Posterior cingulate gyrus (tissue), 11 donors: ENCODE measurements at regions not wholly inside any gene's neighbourhood (a gene's known extent, or its start where the extent isn't known, plus 50 kb on each side); places are given as distances from the start of the nearest gene placed in this dataset.
"Not testable (repeated sequence)": the region's sequence is repeated elsewhere in the genome, so short reads cannot be mapped to it uniquely, and the experiment has no call there.

Experiments
- DNase-seq, 10 donors: peaks; one replicate each; pipeline versions ENCODE4 v3.0.0 to v3.0.0-alpha.2; 2020 to 2021; ENCODE audit warnings: mixed read lengths in 3 of 10
- intact Hi-C: fragments of 100-400 bp; cut with DNase I; formaldehyde crosslinking; loops from one replicate; pipeline ENCODE4 v1.15.1; 2023

DNA sequence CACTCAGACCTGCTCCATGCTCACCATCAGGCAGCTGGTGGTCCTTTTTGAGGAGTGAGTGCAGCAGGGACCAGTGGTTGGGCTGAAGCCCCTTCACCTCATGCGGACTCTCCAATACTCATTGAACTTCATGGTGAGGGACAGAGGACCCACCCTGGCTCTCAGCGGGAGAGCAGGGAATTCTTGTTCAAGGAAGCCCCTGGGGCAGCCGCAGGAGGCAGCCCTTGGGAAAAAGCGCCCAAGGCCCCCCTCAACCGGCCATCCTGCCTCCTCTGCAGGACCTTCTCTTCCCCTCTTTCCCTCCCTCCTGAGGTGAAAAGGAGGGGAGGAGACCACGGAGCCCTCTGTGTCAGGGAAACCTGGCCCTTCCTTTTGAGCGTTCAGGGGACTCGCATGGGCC lies 4510.9 kb upstream of the OR11H1 start:
- peak in 3 of 10 donors; percentile 82 to 90 (median 86) for DNase-seq
- intact Hi-C loops, result not testable (repeated sequence)

DNA sequence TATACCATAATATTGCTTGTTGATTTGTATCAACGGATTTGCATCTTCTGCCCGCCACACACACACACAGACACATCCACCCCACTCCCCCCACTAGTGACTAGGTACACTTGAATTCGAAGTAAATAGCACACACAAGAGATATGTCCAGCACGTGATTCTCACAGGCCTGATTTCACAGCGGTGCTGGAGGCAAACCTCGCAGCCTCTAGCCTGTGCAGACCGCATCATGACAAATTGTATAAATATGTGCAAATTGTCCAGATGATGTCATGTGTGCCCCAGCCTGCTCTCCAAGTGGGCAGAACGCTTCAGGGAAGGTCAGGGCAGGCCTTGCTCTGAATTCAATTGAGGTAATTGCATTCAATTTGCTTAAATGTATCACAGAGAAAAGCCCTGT lies 4507.5 kb upstream of the OR11H1 start:
- intact Hi-C loops, result not testable (repeated sequence)
- DNase-seq, result peak in 2 of 10 donors; percentile 61 to 83

DNA sequence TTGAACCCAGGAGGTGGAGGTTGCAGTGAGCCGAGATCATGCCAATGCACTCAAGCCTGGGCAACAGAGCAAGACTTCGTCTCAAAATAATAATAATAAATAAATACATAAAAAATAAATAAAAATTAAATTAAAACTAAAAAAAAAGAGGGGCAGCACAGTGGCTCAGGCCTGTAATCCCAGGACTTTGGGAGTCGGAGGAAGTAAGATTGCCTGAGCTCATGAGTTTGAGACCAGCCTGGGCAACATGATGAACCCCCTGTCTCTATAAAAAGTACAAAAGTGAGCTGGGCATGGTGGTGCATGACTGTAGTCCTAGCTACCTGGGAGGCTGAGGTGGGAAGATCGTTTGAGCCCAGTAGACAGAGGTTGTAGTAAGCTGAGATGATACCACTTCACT lies 4501.5 kb upstream of the OR11H1 start:
- intact Hi-C loops, result not testable (repeated sequence)
- DNase-seq, result peak in 1 of 10 donors; percentile 62

DNA sequence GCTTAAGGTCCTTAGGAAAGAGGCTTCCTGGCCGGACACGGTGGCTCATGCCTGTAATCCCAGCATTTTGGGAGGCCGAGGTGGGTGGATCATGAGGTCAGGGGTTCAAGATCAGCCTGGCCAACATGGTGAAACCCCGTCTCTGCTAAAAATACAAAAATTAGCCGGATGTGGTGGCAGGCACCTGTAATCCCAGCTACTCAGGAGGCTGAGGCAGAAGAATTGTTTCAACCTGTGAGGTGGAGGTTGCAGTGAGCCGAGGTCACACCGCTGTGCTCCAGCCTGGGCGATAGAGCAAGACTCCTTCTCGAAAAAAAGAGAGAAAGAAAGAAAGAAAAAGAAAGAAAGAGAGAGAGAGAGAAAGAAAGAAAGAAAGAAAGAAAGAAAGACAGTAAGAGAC lies 4500.9 kb upstream of the OR11H1 start:
- peak in 2 of 10 donors; percentile 84 to 86 for DNase-seq
- intact Hi-C loops, result not testable (repeated sequence)

DNA sequence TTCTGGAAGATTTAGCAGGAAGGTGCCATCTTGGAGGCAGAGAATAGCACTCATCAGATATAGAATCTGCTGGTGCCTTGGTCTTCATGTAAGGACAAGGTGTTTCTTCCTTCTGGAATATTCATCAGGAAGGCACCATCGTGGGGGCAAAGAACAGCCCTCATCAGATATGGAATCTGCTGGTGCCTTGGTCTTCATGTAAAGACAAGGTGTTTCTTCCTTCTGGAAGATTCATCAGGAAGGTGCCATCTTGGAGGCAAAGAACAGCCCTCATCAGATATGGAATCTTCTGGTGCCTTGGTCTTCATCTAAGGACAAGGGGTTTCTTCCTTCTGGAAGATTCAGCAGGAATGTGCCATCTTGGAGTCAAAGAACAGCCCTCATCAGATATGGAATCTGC lies 4500.5 kb upstream of the OR11H1 start:
- intact Hi-C loops, DNase-seq: not testable (repeated sequence)

DNA sequence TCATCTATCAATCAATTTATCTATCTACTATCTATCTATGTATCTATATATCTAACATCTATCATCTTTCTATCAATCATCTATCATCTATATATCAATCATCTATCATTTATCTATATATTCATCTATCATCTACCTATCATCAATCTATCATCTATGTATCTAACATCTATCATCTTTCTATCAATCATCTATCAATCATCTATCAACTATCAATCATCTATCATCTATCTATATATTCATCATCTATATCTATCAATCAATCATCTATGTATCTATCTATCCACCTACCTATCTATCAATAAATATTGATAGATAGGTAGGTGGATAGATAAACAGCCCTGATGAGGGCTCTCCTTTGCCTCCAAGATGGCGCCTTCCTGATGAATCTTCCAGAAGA lies 4499.8 kb upstream of the OR11H1 start:
- DNase-seq, intact Hi-C loops: not testable (repeated sequence)

DNA sequence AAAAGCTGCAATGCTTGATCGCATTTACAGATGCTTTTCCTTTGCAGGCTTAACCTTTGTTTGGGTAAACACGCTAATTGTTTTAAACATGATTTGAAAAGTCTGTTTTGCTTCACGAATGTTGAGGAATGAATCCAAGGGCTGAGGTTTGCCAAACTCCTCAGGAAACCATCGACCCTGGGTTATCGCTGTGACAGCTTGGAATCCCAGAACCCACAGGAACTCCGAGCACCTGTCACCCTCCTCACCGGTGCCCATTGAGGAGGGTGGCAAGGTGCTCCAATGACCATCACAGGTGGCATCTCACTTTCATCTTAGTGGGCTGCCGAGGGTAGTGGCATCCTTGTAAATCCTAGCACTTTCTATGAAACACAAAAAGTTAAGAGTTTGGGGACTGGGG lies 4498.5 kb upstream of the OR11H1 start:
- DNase-seq, result peak in 2 of 10 donors; percentile 81 to 83
- intact Hi-C loops, result not testable (repeated sequence)

DNA sequence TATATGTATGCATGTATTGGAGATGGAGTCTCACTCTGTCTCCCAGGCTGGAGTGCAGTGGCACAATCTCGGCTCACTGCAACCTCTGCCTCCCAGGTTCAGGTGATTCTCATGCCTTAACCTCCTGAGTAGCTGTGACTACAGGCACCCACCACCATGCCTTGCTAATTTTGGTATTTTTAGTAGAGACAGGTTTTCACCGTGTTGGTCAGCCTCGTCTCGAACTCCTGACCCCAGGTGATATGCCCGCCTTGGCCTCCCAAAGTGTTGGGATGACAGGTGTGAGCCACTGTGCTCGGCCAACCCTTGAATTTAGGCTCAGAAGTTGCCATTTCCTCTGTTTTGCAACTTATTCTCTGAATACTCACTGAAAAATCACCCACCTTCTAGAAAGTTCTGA lies 4498.0 kb upstream of the OR11H1 start:
- intact Hi-C loops, result not testable (repeated sequence)
- DNase-seq, result peak in 3 of 10 donors; percentile 72 to 89 (median 73)

DNA sequence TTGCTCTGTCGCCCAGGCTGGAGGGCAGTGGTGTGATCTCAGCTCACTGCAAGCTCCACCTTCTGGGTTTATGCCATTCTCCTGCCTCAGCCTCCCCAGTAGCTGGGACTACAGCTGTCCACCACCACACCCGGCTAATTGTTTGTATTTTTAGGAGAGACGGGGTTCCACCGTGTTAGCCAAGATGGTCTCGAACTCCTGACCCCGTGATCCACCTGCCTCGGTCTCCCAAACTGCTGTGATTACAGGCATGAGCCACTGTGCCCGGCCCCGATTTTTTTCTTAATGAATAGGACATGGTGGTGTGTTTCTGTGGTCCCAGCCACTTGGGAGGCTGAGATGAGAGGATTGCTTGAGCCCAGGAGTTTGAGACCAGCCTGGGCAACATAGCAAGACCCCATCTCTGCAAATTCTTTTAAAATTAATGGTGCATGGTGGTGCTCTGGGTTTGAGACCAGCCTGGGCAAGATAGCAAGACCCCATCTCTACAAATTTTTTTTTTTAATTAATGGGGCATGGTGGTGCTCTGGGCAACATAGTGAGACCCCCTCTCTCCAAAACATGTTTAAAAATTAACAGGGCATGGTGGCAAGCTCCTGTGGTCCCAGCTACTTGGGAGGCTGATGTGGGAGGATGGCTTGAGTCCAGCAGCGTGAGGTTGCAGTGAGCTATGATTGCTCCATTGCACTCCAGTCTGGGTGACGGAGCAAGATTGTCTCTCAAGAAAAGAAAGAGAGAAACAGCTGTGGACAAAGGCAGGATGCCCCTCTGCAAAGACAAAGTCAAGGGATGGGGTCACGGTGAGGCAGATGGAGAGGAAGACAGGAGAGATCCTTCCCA lies 4497.2 kb upstream of the OR11H1 start:
- peak in 3 of 10 donors; percentile 70 to 86 (median 83) for DNase-seq
- intact Hi-C loops, result not testable (repeated sequence)

DNA sequence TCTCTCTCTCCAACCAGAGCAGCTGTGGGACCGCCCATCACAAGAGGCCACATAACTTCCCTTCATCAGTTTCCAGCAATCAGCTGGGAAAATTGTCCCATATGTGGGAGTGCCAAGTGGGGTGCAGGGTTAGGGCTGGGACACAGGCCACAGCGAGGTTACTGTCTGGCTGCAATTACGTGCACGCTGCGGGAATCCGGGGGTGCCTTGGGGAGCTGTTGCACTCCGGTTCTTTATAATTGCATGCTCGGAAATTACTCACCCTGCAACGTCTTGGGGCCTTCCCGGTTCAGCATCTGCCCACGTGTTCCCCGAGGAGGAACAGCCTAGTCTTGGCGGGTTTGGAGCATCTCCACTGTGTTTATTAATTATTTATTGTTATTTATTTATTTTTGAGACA lies 4495.9 kb upstream of the OR11H1 start:
- intact Hi-C loops, result not testable (repeated sequence)
- DNase-seq, result peak in 3 of 10 donors; percentile 71 to 92 (median 85)

DNA sequence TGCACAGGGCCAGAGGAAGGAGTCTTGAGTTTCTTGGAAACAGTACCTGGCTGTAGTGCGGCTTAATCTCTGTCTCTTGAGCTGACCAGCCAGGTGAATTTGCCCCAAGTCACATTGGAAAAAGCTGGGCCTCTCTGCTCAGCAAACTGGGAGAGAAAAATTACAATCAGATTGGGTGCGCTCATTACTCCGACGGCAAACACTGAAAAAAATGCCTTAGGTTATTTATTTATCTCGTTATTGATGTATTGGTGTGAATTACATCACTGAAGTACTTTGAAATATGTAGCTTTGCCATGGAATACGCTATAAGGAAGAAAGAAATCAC lies 4493.4 kb upstream of the OR11H1 start:
- intact Hi-C loops, result not testable (repeated sequence)
- peak in 1 of 10 donors; percentile 72 for DNase-seq

DNA sequence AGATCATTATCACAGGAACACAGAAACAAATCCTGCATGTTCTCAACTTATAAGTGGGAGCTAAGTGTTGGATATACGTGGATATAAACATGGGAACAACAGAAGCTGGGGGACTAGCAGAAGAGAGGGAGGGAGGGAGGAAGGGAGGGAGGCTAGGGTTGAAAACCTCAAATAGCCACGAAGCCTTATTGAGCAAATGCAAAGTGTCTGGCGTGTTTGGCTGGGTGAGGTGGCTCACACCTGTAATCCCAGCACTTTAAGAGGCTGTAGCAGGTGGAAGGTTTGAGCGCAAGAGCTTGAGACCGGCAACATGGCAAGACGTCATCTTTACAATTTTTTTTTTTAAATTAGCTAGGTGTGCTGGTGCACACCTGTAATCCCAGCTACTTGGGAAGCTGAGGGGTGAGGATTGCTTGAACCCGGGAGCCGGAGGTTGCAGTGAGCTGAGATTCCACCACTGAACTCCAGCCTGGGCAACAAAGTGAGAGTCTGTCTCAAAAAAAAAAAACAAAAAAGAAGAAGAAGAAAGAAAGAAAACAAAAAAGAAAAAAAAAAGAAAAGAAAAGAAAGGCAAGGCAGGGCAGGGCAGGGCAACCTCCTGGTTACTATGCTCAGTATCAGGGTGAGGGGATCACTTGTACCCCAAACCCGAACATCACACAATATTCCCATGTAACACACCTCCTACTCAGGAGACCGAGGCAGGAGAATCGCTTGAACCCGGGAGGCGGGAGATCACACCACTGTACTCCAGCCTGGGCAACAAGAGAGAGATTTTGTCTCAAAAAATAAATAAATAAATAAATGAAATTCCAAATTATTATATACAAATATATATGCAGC lies 4492.7 kb upstream of the OR11H1 start:
- peak in 2 of 10 donors; percentile 82 to 85 for DNase-seq

DNA sequence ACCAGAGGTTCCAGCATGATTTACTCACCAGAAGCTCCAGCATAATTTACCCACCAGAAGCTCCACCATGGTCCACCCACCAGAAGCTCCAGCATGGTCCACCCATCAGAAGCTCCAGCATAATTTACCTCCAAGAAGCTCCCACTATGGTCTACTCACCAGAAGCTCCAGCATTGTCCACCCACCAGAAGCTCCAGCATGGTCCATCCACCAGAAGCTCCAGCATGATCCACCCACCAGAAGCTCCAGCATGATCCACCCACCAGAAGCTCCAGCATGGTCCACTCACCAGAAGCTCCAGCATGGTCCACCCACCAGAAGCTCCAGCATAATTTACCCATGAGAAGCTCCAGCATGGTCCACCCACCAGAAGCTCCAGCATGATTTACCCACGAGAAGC lies 4490.7 kb upstream of the OR11H1 start:
- intact Hi-C loops, result not testable (repeated sequence)
- DNase-seq, result peak in 2 of 10 donors; percentile 43 to 69

More for the DNA sequence above, 4492.7 kb upstream of the OR11H1 start:
- intact Hi-C loops, result not testable (repeated sequence)

DNA sequence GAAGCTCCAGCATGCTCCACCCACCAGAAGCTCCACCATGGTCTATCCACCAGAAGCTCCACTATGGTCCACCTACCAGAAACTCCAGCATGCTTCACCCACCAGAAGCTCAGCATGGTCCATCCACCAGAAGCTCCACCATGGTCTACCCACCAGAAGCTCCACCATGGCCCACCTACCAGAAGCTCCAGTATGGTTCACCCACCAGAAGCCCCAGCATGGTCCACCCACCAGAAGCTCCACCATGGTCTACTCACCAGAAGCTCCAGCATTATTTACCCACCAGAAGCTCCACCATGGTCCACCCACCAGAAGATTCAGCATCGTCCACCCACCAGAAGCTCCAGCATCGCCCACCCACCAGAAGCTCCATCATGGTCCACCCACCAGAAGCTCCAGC lies 4490.2 kb upstream of the OR11H1 start:
- intact Hi-C loops, result not testable (repeated sequence)
- peak in 3 of 10 donors; percentile 76 to 86 (median 85) for DNase-seq

DNA sequence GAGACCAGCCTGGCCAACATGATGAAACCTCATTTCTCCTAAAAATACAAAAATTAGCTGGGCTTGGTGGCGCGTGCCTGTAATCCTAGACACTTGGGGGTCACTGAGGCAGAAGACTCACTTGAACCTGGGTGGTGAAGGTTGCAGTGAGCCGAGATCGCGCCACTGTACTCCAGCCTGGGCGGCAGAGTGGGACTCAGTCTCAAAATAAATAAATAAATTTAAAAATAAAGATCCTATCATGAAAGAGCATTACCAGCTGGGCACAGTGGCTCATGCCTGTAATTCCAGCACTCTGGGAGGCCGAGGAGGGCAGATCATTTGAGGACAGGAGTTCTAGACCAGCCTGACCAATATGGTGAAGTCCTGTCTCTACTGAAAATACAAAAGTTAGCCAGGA lies 4489.2 kb upstream of the OR11H1 start:
- peak in 3 of 10 donors; percentile 66 to 87 (median 84) for DNase-seq

DNA sequence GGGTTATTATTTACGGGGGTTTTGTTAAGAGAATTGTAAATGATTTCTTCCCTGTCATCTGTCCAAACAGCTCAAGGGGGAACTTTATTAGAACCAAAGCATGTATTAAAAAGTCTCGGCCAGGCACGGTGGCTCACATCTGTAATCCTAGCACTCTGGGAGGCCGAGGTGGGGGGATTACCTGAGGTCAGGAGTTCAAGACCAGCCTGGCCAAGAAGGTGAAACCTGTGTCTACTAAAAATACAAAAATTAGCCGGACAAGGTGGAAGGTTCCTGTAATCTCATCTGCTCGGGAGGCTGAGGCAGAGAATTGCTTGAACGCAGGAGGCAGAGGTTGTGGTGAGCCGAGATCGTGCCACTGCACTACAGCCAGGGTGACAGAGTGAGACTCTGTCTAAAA lies 4486.6 kb upstream of the OR11H1 start:
- intact Hi-C loops, result not testable (repeated sequence)
- peak in 2 of 10 donors; percentile 73 to 85 for DNase-seq

More for the DNA sequence above, 4489.2 kb upstream of the OR11H1 start:
- intact Hi-C loops, result not testable (repeated sequence)

DNA sequence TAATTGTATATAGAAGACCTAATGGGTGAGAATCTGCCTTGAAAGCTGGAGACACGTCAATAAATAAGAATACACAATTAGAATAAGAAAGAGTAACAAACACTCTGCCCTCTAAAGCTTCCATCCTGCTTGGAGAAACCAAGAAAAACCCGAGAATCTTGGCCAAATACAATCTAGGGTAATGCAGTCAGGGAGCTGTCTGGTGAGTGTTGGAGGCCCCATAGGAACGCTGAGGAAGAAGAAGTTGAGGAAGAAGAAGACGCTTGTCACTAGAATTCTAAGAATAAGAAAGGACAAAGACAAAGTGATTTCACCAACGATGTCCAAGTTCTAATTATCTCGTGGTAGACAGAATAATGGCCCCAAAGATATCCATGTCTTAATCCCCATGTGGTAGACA lies 4485.9 kb upstream of the OR11H1 start:
- DNase-seq, result peak in 1 of 10 donors; percentile 46

DNA sequence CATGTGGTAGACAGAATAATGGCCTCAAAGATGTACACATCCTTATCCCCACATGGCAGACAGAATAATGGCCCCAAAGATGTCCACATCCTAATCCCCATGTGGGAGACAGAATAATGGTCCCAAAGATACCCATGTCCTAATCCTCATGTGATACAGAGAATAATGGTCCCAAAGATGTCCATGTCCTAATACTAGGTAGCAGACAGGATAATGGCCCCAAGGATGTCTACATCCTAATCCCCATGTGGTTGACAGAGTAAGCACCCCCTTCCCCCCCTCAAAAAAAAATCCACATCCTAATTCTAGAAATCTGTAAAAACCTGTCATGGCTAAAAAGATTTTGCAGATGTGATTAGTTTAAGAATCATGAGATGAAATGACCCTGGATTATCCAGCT lies 4484.7 kb upstream of the OR11H1 start:
- DNase-seq, intact Hi-C loops: not testable (repeated sequence)

More for the DNA sequence above, 4485.9 kb upstream of the OR11H1 start:
- intact Hi-C loops, result no loop called here

DNA sequence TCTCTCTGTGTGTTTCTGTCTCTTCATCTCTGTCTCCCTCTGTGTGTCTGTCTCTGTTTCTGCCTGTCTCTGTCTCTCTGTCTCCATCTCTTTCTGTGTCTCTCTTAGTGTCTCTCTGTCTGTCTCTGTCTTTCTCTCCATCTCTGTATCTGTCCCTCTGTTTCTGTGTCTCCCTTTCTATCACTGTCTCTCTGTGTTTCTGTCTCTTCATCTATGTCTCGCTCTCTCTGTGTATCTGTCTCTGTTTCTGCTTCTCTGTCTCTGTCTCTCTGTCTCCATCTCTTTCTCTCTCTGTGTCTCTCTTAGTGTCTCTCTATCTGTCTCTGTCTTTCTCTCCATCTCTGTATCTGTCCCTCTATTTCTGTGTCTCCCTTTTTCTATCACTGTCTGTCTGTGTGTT lies 4479.1 kb upstream of the OR11H1 start:
- DNase-seq, intact Hi-C loops: not testable (repeated sequence)

DNA sequence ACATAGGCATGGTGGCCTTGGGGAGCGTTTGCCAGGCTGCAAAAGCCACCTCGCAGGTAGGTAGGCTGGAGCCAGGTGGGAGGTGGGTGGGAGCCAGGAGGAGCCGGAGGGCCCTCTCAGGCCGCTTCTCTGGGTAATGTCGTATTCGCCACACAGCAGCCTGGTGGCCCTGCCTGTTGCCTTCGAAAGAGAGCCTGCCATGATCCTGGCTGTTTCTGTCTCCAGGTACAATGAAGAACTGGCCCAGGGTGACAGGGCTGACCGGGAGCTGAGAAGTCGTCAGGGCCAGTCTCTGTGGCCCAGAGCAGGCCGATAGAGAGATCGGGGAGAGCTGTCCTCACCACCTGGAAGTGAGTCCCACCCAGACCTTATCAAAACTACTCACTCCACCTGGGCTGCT lies 4477.8 kb upstream of the OR11H1 start:
- peak in 2 of 10 donors; percentile 63 to 74 for DNase-seq
- intact Hi-C loops, result not testable (repeated sequence)
